Hepatocyte (in vitro differentiated cells): ENCODE measurements at regions not wholly inside any gene's neighbourhood (a gene's known extent, or its start where the extent isn't known, plus 50 kb on each side); places are given as distances from the start of the nearest gene placed in this dataset.

Source experiments
- DNase-seq: peaks from one replicate; pipeline ENCODE4 v3.0.0-alpha.2; 2016; ENCODE audit warnings: low spot score
- H2AFZ ChIP-seq: fragments of 200-600 bp; sonication (generic); 2 replicates; pipeline ENCODE4 v1.6.0; 2016; ENCODE audit warnings: antibody characterized with exemption, mild to moderate bottlenecking
- H3K27ac ChIP-seq: fragments of 200-600 bp; sonication (generic); 2 replicates; pipeline ENCODE4 v1.5.1; 2016; ENCODE audit warnings: mild to moderate bottlenecking
- H3K27me3 ChIP-seq: fragments of 200-600 bp; sonication (generic); 2 replicates; pipeline ENCODE4 v1.6.1; 2016
- H3K36me3 ChIP-seq: fragments of 200-600 bp; sonication (generic); replicated peaks from 2 replicates; pipeline ENCODE4 v1.5.1; 2016; ENCODE audit warnings: low read depth; ENCODE audit not compliant: insufficient read depth
- H3K4me1 ChIP-seq: fragments of 200-600 bp; sonication (generic); 2 replicates; pipeline ENCODE4 v1.5.1; 2016; ENCODE audit warnings: mild to moderate bottlenecking, moderate library complexity; ENCODE audit not compliant: insufficient read depth
- H3K4me2 ChIP-seq: fragments of 200-600 bp; sonication (generic); 2 replicates; pipeline ENCODE4 v1.6.0; 2016
- H3K4me3 ChIP-seq: fragments of 200-600 bp; sonication (generic); 2 replicates; pipeline ENCODE4 v1.5.1; 2016; ENCODE audit warnings: mild to moderate bottlenecking
- H3K79me2 ChIP-seq: fragments of 200-600 bp; sonication (generic); 2 replicates; pipeline ENCODE4 v1.6.0; 2017; ENCODE audit warnings: mild to moderate bottlenecking
- H3K9me2 ChIP-seq: fragments of 200-600 bp; sonication (generic); replicated peaks from 2 replicates; pipeline ENCODE4 v1.6.0; 2017; ENCODE audit warnings: mild to moderate bottlenecking; ENCODE audit not compliant: insufficient read depth
- H3K9me3 ChIP-seq: fragments of 200-600 bp; sonication (generic); 2 replicates; pipeline ENCODE4 v1.5.1; 2016; ENCODE audit warnings: low read depth, mild to moderate bottlenecking
- H4K20me1 ChIP-seq: fragments of 200-600 bp; sonication (generic); 2 replicates; pipeline ENCODE4 v1.6.0; 2016; ENCODE audit warnings: mild to moderate bottlenecking; ENCODE audit not compliant: insufficient read depth, poor library complexity, severe bottlenecking
- EZH2 ChIP-seq: fragments of 200-600 bp; sonication (generic); IDR thresholded peaks from 2 replicates; pipeline ENCODE4 v1.6.1; 2016; ENCODE audit warnings: antibody characterized with exemption, mild to moderate bottlenecking, borderline replicate concordance
- EZH2phosphoT487 ChIP-seq: fragments of 200-600 bp; sonication (generic); IDR thresholded peaks from one replicate; pipeline ENCODE4 v1.6.1; 2018; ENCODE audit warnings: antibody characterized with exemption, mild to moderate bottlenecking, low read depth, moderate library complexity; ENCODE audit not compliant: unreplicated experiment, severe bottlenecking
- WGBS: methylation state at CpG from one replicate; pipeline ENCODE4 v1.1.6; 2016; ENCODE audit warnings: low lambda C conversion rate; ENCODE audit errors: missing lambda C conversion rate; 5-methylcytosine and 5-hydroxymethylcytosine counted together
- TF ChIP-seq, protein P1 (sequence below): fragments of 200-600 bp; sonication (generic); IDR thresholded peaks from 2 replicates; pipeline ENCODE4 v1.5.1; 2016; ENCODE audit warnings: antibody characterized with exemption, mild to moderate bottlenecking; ENCODE audit not compliant: poor library complexity

DNA sequence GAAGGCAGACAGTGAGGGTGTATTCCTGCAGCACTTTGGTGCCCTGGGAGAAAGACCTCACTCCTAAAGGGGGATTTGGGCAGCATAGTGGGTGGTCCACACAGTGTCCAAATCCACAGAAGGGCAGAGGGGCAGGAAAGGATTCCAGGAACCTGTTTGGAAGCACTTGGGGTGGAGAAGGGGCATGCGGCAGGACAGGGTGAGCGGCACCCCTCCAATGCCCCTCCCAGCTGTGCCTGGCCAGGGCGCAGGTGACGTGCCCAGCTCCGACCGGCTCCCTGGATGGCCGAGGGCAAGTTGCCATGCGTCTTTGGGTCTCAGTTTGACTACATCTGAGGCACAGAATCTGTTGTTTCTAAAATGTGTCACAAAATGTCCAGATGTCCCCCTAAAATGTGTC lies 66.5 kb upstream of the HMX1 start:
- H3K27ac ChIP-seq, result no peak overlapping the region
- no peaks in the 10 kb centered on the region for H3K27me3 ChIP-seq
- no peaks in the 10 kb centered on the region for H3K79me2 ChIP-seq
- H2AFZ ChIP-seq, result no peak overlapping the region
- DNase-seq, result no peak
- no peaks in the 10 kb centered on the region for H3K4me1 ChIP-seq
- no peak overlapping the region for H3K4me3 ChIP-seq
- WGBS, result 89% methylated on average over 8 of the region's 8 CpGs
- H3K4me2 ChIP-seq, result no peak overlapping the region
- no peaks in the 10 kb centered on the region for H4K20me1 ChIP-seq
- no peaks in the 10 kb centered on the region for H3K9me3 ChIP-seq
- H3K9me2 ChIP-seq, result no peaks in the 10 kb centered on the region
- H3K36me3 ChIP-seq, result no peaks in the 10 kb centered on the region
- no peak for TF ChIP-seq EZH2
- TF ChIP-seq EZH2phosphoT487, result no peak
- TF ChIP-seq, protein P1, sequence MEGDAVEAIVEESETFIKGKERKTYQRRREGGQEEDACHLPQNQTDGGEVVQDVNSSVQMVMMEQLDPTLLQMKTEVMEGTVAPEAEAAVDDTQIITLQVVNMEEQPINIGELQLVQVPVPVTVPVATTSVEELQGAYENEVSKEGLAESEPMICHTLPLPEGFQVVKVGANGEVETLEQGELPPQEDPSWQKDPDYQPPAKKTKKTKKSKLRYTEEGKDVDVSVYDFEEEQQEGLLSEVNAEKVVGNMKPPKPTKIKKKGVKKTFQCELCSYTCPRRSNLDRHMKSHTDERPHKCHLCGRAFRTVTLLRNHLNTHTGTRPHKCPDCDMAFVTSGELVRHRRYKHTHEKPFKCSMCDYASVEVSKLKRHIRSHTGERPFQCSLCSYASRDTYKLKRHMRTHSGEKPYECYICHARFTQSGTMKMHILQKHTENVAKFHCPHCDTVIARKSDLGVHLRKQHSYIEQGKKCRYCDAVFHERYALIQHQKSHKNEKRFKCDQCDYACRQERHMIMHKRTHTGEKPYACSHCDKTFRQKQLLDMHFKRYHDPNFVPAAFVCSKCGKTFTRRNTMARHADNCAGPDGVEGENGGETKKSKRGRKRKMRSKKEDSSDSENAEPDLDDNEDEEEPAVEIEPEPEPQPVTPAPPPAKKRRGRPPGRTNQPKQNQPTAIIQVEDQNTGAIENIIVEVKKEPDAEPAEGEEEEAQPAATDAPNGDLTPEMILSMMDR, result no peak

DNA sequence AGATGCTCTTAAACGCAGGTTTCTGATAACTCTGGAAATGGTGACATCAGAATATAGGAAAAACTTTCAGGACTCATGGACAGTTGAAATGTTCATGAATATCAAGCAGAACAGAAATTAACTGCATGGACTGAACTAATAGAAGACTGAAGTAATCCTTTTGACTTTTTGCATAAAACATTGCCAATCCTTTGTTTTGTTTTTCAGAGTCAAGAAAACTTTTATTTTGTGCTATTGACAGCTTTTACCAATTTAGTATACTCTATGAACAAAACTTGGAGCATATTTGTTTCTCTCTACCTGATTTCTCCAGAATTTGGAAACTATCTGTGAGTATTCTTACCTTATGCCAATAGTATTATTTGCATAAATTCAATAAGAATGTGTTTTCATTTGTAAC lies 61.2 kb upstream of the HMX1 start:
- H3K9me2 ChIP-seq, result no peaks in the 10 kb centered on the region
- WGBS, result 55% methylated on average over 1 of the region's 1 CpG
- no peak for DNase-seq
- no peak overlapping the region for H2AFZ ChIP-seq
- TF ChIP-seq, protein P1, result no peak
- TF ChIP-seq EZH2, result no peak
- no peak for TF ChIP-seq EZH2phosphoT487
- H4K20me1 ChIP-seq, result no peaks in the 10 kb centered on the region
- H3K27ac ChIP-seq, result no peak overlapping the region
- no peak overlapping the region for H3K4me2 ChIP-seq
- H3K4me3 ChIP-seq, result no peak overlapping the region
- no peaks in the 10 kb centered on the region for H3K4me1 ChIP-seq
- no peaks in the 10 kb centered on the region for H3K27me3 ChIP-seq
- no peaks in the 10 kb centered on the region for H3K9me3 ChIP-seq
- no peaks in the 10 kb centered on the region for H3K36me3 ChIP-seq
- no peaks in the 10 kb centered on the region for H3K79me2 ChIP-seq

DNA sequence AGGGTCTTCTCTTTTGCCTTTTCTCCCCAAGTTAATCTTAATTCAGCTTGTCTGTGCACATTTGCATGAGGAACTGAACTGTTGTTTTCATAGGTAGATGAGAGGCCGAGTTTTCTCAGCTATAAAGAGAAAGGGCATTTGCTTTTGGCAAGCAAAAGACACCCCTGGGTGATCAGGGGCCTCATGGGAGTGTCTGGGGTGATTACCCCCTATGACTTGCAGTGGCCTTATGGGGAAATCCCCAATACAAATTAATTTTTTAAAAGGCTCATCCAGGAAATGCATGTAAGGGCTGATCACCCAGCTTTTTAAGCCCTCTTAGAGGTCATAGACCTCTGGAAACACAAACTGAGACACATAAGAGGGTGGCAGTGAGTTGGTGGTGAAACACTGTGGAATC lies 56.4 kb upstream of the HMX1 start:
- Histone ChIP-seq H3K36me3 (no peaks in the 10 kb centered on the region), H2AFZ (no peak overlapping the region), H3K79me2 (no peaks in the 10 kb centered on the region), H3K4me1 (no peaks in the 10 kb centered on the region), H3K4me3 (no peak overlapping the region), H3K4me2 (no peak overlapping the region), H3K9me2 (no peaks in the 10 kb centered on the region), H3K27me3 (no peaks in the 10 kb centered on the region), H3K27ac (no peak overlapping the region), H4K20me1 (no peaks in the 10 kb centered on the region), H3K9me3 (no peaks in the 10 kb centered on the region)
- no peak for DNase-seq
- TF ChIP-seq, protein P1, result no peak
- no peak for TF ChIP-seq EZH2phosphoT487
- TF ChIP-seq EZH2, result no peak
- WGBS, result 59% methylated on average over 1 of the region's 1 CpG

DNA sequence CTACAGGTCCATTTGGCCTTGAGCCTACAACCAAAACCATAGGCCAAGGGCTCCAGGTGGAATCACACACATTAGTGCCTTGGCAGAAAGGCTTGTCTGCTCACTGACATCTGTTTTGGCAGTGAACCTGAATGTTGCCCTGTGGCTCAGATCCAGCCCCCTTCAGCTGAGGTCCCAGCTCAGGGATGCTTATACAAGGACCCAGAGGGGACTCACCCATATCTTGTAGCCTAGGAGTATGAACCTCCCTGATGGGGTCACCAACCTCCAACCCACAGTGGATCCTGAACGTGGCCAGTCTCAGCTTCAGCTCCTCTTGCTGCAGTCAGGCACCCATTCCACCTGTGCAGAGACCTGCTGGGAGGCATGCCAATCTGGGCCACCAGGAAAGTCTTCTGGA lies 50.8 kb upstream of the HMX1 start:
- Histone ChIP-seq H3K9me2 (no peaks in the 10 kb centered on the region), H3K79me2 (no peaks in the 10 kb centered on the region), H3K36me3 (no peaks in the 10 kb centered on the region), H3K4me1 (no peaks in the 10 kb centered on the region), H3K4me3 (no peak overlapping the region), H4K20me1 (no peaks in the 10 kb centered on the region), H3K4me2 (no peak overlapping the region), H2AFZ (no peak overlapping the region), H3K9me3 (no peaks in the 10 kb centered on the region), H3K27ac (no peak overlapping the region), H3K27me3 (peaks cover 10% of the 10 kb centered on the region)
- WGBS, result 71% methylated on average over 1 of the region's 1 CpG
- DNase-seq, result no peak
- TF ChIP-seq, protein P1, result no peak
- TF ChIP-seq EZH2phosphoT487, result no peak
